ENCODE measurements at regions not wholly inside any gene's neighbourhood (a gene's known extent, or its start where the extent isn't known, plus 50 kb on each side); places are given as distances from the start of the nearest gene placed in this dataset.

GRCh38 chr2:221975151-221975550 lies 323.6 kb downstream of the PAX3 start:
- Histone ChIP-seq H3K36me3 (ENCODE audit: control insufficient read depth, insufficient read depth, low read length) (no peaks in the 10 kb centered on the region), H3K27me3 (ENCODE audit: control insufficient read depth, insufficient read depth, low read length) (no peaks in the 10 kb centered on the region), H3K4me3 (ENCODE audit: low read depth, low read length) (no peak overlapping the region)
- TF ChIP-seq CTCF (IDR thresholded peaks at IDR 0.05; ENCODE audit: insufficient read depth, low read length, poor library complexity, severe bottlenecking), result no peak
- no peak for DNase-seq (ENCODE audit: low read depth)

DNA sequence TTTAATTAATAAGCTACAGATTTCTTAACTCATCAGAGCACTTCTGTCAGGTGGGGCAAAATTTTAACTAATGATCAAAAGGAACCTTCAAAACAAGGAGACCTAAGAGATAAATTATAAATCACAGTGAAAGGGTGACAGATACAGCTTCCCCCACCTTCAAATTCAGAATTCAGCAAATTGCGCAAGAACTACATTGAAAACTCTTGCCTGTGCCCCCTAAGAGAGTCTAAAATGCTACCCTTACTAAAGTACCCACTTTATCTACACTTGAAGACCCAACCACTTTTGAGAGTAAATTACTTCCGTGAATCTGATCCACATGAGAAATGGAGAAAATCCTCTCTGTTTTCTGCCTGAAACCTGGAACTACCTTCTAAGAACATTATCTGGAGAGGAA lies 324.9 kb downstream of the PAX3 start:
- DNase-seq (ENCODE audit: low read depth), result no peak
- no peaks in the 10 kb centered on the region for H3K36me3 ChIP-seq (ENCODE audit: control insufficient read depth, insufficient read depth, low read length)
- H3K4me3 ChIP-seq (ENCODE audit: low read depth, low read length), result no peak overlapping the region
- no peak for TF ChIP-seq CTCF (IDR thresholded peaks at IDR 0.05; ENCODE audit: insufficient read depth, low read length, poor library complexity, severe bottlenecking)
- no peaks in the 10 kb centered on the region for H3K27me3 ChIP-seq (ENCODE audit: control insufficient read depth, insufficient read depth, low read length)

GRCh38 chr2:221973502-221973901 lies 325.3 kb downstream of the PAX3 start:
- no peak for DNase-seq (ENCODE audit: low read depth)
- Histone ChIP-seq H3K27me3 (ENCODE audit: control insufficient read depth, insufficient read depth, low read length) (no peaks in the 10 kb centered on the region), H3K4me3 (ENCODE audit: low read depth, low read length) (no peak overlapping the region), H3K36me3 (ENCODE audit: control insufficient read depth, insufficient read depth, low read length) (no peaks in the 10 kb centered on the region)
- no peak for TF ChIP-seq CTCF (IDR thresholded peaks at IDR 0.05; ENCODE audit: insufficient read depth, low read length, poor library complexity, severe bottlenecking)

DNA sequence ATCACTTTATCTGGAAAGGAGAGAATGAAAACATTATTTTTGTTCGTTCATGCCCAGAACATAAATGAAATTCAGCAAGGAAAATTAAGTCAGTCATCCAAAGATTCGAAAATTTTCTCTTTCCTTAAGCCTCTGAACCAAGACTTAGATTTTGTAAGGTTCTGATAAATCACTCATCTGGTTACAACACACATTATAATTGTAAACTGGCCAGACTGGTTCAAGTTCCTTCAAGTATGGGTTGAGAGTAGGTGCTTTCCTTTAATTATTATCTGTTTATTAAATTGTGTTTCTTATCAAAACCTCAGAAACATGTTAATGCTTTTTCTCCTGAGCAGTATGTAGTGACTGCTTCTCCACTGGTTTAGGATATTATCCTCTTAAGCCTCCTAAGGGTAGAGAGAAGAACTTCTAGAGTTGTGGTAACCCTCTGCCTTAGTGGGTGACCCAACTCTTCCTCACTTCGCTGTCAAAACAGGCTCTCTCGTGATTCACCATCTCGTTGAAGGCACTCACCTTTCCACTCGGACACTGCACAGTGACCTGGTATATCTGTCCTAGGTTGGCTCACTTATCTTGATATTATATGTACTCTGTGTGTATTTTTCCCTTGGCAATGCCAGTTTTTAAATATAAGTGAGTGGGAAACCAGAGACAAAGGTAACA lies 325.9 kb downstream of the PAX3 start:
- Histone ChIP-seq H3K36me3 (ENCODE audit: control insufficient read depth, insufficient read depth, low read length) (no peaks in the 10 kb centered on the region), H3K4me3 (ENCODE audit: low read depth, low read length) (no peak overlapping the region), H3K27me3 (ENCODE audit: control insufficient read depth, insufficient read depth, low read length) (no peaks in the 10 kb centered on the region)
- no peak for DNase-seq (ENCODE audit: low read depth)
- no peak for TF ChIP-seq CTCF (IDR thresholded peaks at IDR 0.05; ENCODE audit: insufficient read depth, low read length, poor library complexity, severe bottlenecking)

DNA sequence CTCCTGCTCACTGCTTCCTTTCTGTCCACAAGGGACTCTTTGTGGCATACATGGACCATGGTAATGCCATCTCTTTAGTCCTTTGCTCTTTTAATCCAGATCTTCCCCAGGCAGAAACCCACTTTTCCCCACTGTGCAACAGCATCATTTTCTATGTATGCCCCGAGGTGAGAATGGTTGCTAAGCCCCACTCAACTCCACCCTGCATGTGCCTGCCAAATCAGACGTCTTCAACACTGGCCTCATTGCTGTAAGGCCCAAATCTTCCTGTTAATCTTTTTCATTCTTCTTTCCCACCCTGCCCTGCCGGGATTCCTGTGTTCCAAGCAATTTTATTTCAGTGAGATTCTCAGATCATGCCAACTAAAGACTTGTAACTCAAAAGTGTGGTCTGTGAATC lies 328.4 kb downstream of the PAX3 start:
- no peak for DNase-seq (ENCODE audit: low read depth)
- Histone ChIP-seq H3K27me3 (ENCODE audit: control insufficient read depth, insufficient read depth, low read length) (no peaks in the 10 kb centered on the region), H3K4me3 (ENCODE audit: low read depth, low read length) (no peak overlapping the region), H3K36me3 (ENCODE audit: control insufficient read depth, insufficient read depth, low read length) (no peaks in the 10 kb centered on the region)
- TF ChIP-seq CTCF (IDR thresholded peaks at IDR 0.05; ENCODE audit: insufficient read depth, low read length, poor library complexity, severe bottlenecking), result no peak

DNA sequence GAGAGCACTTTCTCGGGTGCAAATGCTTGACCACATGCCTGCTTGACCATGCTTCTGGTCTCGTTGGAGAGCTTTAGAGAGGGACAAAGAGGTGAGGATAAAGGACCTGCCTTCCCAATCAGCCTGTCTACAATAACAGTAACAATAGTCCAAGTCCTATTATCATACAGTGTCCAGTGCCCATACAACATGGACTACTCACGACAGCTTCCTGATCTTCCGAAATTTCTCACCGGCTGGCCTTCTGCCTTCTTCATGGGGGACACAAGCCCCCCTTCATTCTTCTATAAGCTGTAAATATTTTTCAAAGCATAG lies 329.0 kb downstream of the PAX3 start:
- TF ChIP-seq CTCF (IDR thresholded peaks at IDR 0.05; ENCODE audit: insufficient read depth, low read length, poor library complexity, severe bottlenecking), result no peak
- H3K27me3 ChIP-seq (ENCODE audit: control insufficient read depth, insufficient read depth, low read length), result no peaks in the 10 kb centered on the region
- no peak overlapping the region for H3K4me3 ChIP-seq (ENCODE audit: low read depth, low read length)
- no peaks in the 10 kb centered on the region for H3K36me3 ChIP-seq (ENCODE audit: control insufficient read depth, insufficient read depth, low read length)
- no peak for DNase-seq (ENCODE audit: low read depth)

Measured in kidney epithelial cell (primary cell).